ENCODE measurements at regions not wholly inside any gene's neighbourhood (a gene's known extent, or its start where the extent isn't known, plus 50 kb on each side); places are given as distances from the start of the nearest gene placed in this dataset.

GRCh38 chr7:86981127-86981526 lies 78.3 kb downstream of the ELAPOR2 start:
- TF ChIP-seq POLR2A (IDR thresholded peaks at IDR 0.05; ENCODE audit: low read length) = no peak
- no peak for TF ChIP-seq GATA1 (IDR thresholded peaks at IDR 0.05; ENCODE audit: low read depth, low read length)

All from erythroblast (primary cell).